Activated T-helper 2 cell treated with anti-CD3 and anti-CD28 coated beads, Interferon-gamma antibody, Interleukin-2, Interleukin-4, amounts not matched to agents 10 μg/mL and 5 μg/mL and 100 μg/mL, durations not matched to agents 14 hours and 24 hours and 36 hours (primary cell): ENCODE measurements at regions not wholly inside any gene's neighbourhood (a gene's known extent, or its start where the extent isn't known, plus 50 kb on each side); places are given as distances from the start of the nearest gene placed in this dataset.

Source experiments
- DNase-seq: peaks from one replicate; pipeline ENCODE4 v3.0.0; 2021; ENCODE audit warnings: low spot score
- H3K27ac Mint-ChIP-seq: one replicate; pipeline ENCODE4 v1.8.0; 2021; ENCODE audit warnings: mixed read lengths
- H3K27me3 Mint-ChIP-seq: one replicate; pipeline ENCODE4 v1.8.0; 2021; ENCODE audit warnings: low read depth, mixed read lengths
- H3K36me3 Mint-ChIP-seq: one replicate; pipeline ENCODE4 v1.8.0; 2021; ENCODE audit warnings: low read depth, mixed read lengths
- H3K4me1 Mint-ChIP-seq: one replicate; pipeline ENCODE4 v1.8.0; 2021; ENCODE audit warnings: low read depth, mixed read lengths
- H3K4me3 Mint-ChIP-seq: one replicate; pipeline ENCODE4 v1.8.0; 2021; ENCODE audit warnings: low read depth, mild to moderate bottlenecking, moderate library complexity, mixed read lengths
- H3K9me3 Mint-ChIP-seq: one replicate; pipeline ENCODE4 v1.8.0; 2021; ENCODE audit warnings: mixed read lengths
- intact Hi-C: fragments of 100-400 bp; cut with micrococcal nuclease; formaldehyde crosslinking; loops from one replicate; pipeline ENCODE4 v1.15.1; 2023

GRCh38 chr6:145060714-145061113 lies 674.6 kb downstream of the EPM2A start:
- no peak for DNase-seq
- intact Hi-C loops = no loop called here
- H3K27me3 Mint-ChIP-seq = peaks cover 2% of the 10 kb centered on the region
- no peaks in the 10 kb centered on the region for H3K36me3 Mint-ChIP-seq
- H3K4me3 Mint-ChIP-seq = no peak overlapping the region
- H3K4me1 Mint-ChIP-seq = no peaks in the 10 kb centered on the region
- H3K9me3 Mint-ChIP-seq = no peaks in the 10 kb centered on the region
- H3K27ac Mint-ChIP-seq = no peak overlapping the region

- Mint-ChIP-seq H3K36me3 (no peaks in the 10 kb centered on the region), H3K27ac (no peak overlapping the region), H3K9me3 (no peaks in the 10 kb centered on the region), H3K4me3 (no peak overlapping the region), H3K27me3 (peaks cover 2% of the 10 kb centered on the region), H3K4me1 (no peaks in the 10 kb centered on the region)
- DNase-seq = no peak
- intact Hi-C loops = no loop called here
Observed at GRCh38 chr6:145063091-145063490, 672.2 kb downstream of the EPM2A start.

GRCh38 chr6:145067430-145067829 lies 667.9 kb downstream of the EPM2A start:
- H3K27me3 Mint-ChIP-seq = peaks cover 2% of the 10 kb centered on the region
- H3K4me3 Mint-ChIP-seq = no peak overlapping the region
- no peaks in the 10 kb centered on the region for H3K9me3 Mint-ChIP-seq
- intact Hi-C loops = no loop called here
- H3K36me3 Mint-ChIP-seq = no peaks in the 10 kb centered on the region
- H3K4me1 Mint-ChIP-seq = no peaks in the 10 kb centered on the region
- no peak overlapping the region for H3K27ac Mint-ChIP-seq
- DNase-seq = no peak

- peaks cover 2% of the 10 kb centered on the region for H3K27me3 Mint-ChIP-seq
- no peak overlapping the region for H3K27ac Mint-ChIP-seq
- H3K4me3 Mint-ChIP-seq = no peak overlapping the region
- H3K9me3 Mint-ChIP-seq = no peaks in the 10 kb centered on the region
- intact Hi-C loops = no loop called here
- no peaks in the 10 kb centered on the region for H3K4me1 Mint-ChIP-seq
- DNase-seq = no peak
- no peaks in the 10 kb centered on the region for H3K36me3 Mint-ChIP-seq
Observed at GRCh38 chr6:145068577-145068976, 666.7 kb downstream of the EPM2A start.

GRCh38 chr6:145069966-145070365 lies 665.4 kb downstream of the EPM2A start:
- Mint-ChIP-seq H3K4me1 (no peaks in the 10 kb centered on the region), H3K4me3 (no peak overlapping the region), H3K36me3 (no peaks in the 10 kb centered on the region), H3K27me3 (peaks cover 2% of the 10 kb centered on the region), H3K9me3 (no peaks in the 10 kb centered on the region), H3K27ac (no peak overlapping the region)
- intact Hi-C loops = no loop called here
- no peak for DNase-seq

GRCh38 chr6:145070791-145071190 lies 664.5 kb downstream of the EPM2A start:
- no peaks in the 10 kb centered on the region for H3K9me3 Mint-ChIP-seq
- intact Hi-C loops = no loop called here
- H3K36me3 Mint-ChIP-seq = no peaks in the 10 kb centered on the region
- DNase-seq = no peak
- no peaks in the 10 kb centered on the region for H3K4me1 Mint-ChIP-seq
- H3K4me3 Mint-ChIP-seq = no peak overlapping the region
- H3K27me3 Mint-ChIP-seq = peaks cover 3% of the 10 kb centered on the region
- no peak overlapping the region for H3K27ac Mint-ChIP-seq

GRCh38 chr6:145071836-145072235 lies 663.5 kb downstream of the EPM2A start:
- Mint-ChIP-seq H3K4me3 (no peak overlapping the region), H3K27ac (no peak overlapping the region), H3K36me3 (no peaks in the 10 kb centered on the region), H3K27me3 (peaks cover 3% of the 10 kb centered on the region), H3K9me3 (no peaks in the 10 kb centered on the region), H3K4me1 (no peaks in the 10 kb centered on the region)
- DNase-seq = no peak
- intact Hi-C loops = no loop called here

GRCh38 chr6:145073811-145074210 lies 661.5 kb downstream of the EPM2A start:
- Mint-ChIP-seq H3K9me3 (no peaks in the 10 kb centered on the region), H3K4me1 (no peaks in the 10 kb centered on the region), H3K4me3 (no peak overlapping the region), H3K27me3 (peaks cover 3% of the 10 kb centered on the region), H3K36me3 (no peaks in the 10 kb centered on the region), H3K27ac (no peak overlapping the region)
- intact Hi-C loops = no loop called here
- no peak for DNase-seq

GRCh38 chr6:145074805-145075204 lies 660.5 kb downstream of the EPM2A start:
- Mint-ChIP-seq H3K9me3 (no peaks in the 10 kb centered on the region), H3K27me3 (peaks cover 2% of the 10 kb centered on the region), H3K27ac (no peak overlapping the region), H3K4me1 (no peaks in the 10 kb centered on the region), H3K4me3 (no peak overlapping the region), H3K36me3 (no peaks in the 10 kb centered on the region)
- no peak for DNase-seq
- intact Hi-C loops = no loop called here

GRCh38 chr6:145075425-145075824 lies 659.9 kb downstream of the EPM2A start:
- Mint-ChIP-seq H3K36me3 (no peaks in the 10 kb centered on the region), H3K27ac (no peak overlapping the region), H3K9me3 (no peaks in the 10 kb centered on the region), H3K4me1 (no peaks in the 10 kb centered on the region), H3K4me3 (no peak overlapping the region), H3K27me3 (peaks cover 2% of the 10 kb centered on the region)
- intact Hi-C loops = no loop called here
- DNase-seq = no peak

- H3K9me3 Mint-ChIP-seq = no peaks in the 10 kb centered on the region
- no peak overlapping the region for H3K27ac Mint-ChIP-seq
- no peaks in the 10 kb centered on the region for H3K36me3 Mint-ChIP-seq
- no peak overlapping the region for H3K4me3 Mint-ChIP-seq
- peaks cover 2% of the 10 kb centered on the region for H3K27me3 Mint-ChIP-seq
- intact Hi-C loops = no loop called here
- H3K4me1 Mint-ChIP-seq = no peaks in the 10 kb centered on the region
- DNase-seq = no peak
Observed at GRCh38 chr6:145076115-145076841, 659.0 kb downstream of the EPM2A start.

- H3K9me3 Mint-ChIP-seq = no peaks in the 10 kb centered on the region
- peaks cover 2% of the 10 kb centered on the region for H3K27me3 Mint-ChIP-seq
- H3K4me3 Mint-ChIP-seq = no peak overlapping the region
- H3K36me3 Mint-ChIP-seq = no peaks in the 10 kb centered on the region
- no peaks in the 10 kb centered on the region for H3K4me1 Mint-ChIP-seq
- H3K27ac Mint-ChIP-seq = no peak overlapping the region
- intact Hi-C loops = no loop called here
- no peak for DNase-seq
Observed at GRCh38 chr6:145077382-145077781, 657.9 kb downstream of the EPM2A start.

GRCh38 chr6:145080651-145081050 lies 654.7 kb downstream of the EPM2A start:
- intact Hi-C loops = no loop called here
- Mint-ChIP-seq H3K36me3 (no peaks in the 10 kb centered on the region), H3K27me3 (peaks cover 2% of the 10 kb centered on the region), H3K4me3 (no peak overlapping the region), H3K4me1 (no peaks in the 10 kb centered on the region), H3K9me3 (no peaks in the 10 kb centered on the region), H3K27ac (no peak overlapping the region)
- no peak for DNase-seq

GRCh38 chr6:145081677-145082076 lies 653.6 kb downstream of the EPM2A start:
- no peak overlapping the region for H3K27ac Mint-ChIP-seq
- intact Hi-C loops = no loop called here
- no peaks in the 10 kb centered on the region for H3K36me3 Mint-ChIP-seq
- DNase-seq = no peak
- H3K27me3 Mint-ChIP-seq = peaks cover 2% of the 10 kb centered on the region
- no peaks in the 10 kb centered on the region for H3K9me3 Mint-ChIP-seq
- H3K4me3 Mint-ChIP-seq = no peak overlapping the region
- H3K4me1 Mint-ChIP-seq = no peaks in the 10 kb centered on the region
